ENCODE measurements at regions not wholly inside any gene's neighbourhood (a gene's known extent, or its start where the extent isn't known, plus 50 kb on each side); places are given as distances from the start of the nearest gene placed in this dataset.

- DNase-seq: no peak
- Mint-ChIP-seq H3K36me3 (no peaks in the 10 kb centered on the region), H3K9me3 (peaks cover 0 to 7% (median 0%) of the 10 kb centered on the region in 7 donors), H3K4me3 (no peak overlapping the region), H3K4me1 (no peaks in the 10 kb centered on the region), H3K27me3 (no peaks in the 10 kb centered on the region), H3K27ac (no peak overlapping the region)
- Histone ChIP-seq H3K36me3 (ENCODE audit: control insufficient read depth, insufficient read depth, low read length) (no peaks in the 10 kb centered on the region), H3K27ac (ENCODE audit: insufficient read depth, low read length, poor library complexity, severe bottlenecking) (no peak overlapping the region), H3K4me1 (ENCODE audit: control insufficient read depth, insufficient read depth, low read length, poor library complexity, severe bottlenecking) (no peaks in the 10 kb centered on the region), H3K9me3 (ENCODE audit: control insufficient read depth in 2 of 2, low read length in 2 of 2) (no peaks in the 10 kb centered on the region), H3K4me3 (ENCODE audit: low read depth, low read length) (no peak overlapping the region), H3K27me3 (ENCODE audit: control insufficient read depth, insufficient read depth, low read length) (no peaks in the 10 kb centered on the region)
- ATAC-seq (ENCODE audit: low read depth in 2 of 2): no peak
Observed at GRCh38 chr1:238660849-238661248, 725.5 kb upstream of the CHRM3 start.

- Histone ChIP-seq H3K27ac (ENCODE audit: insufficient read depth, low read length, poor library complexity, severe bottlenecking) (no peak overlapping the region), H3K27me3 (ENCODE audit: control insufficient read depth, insufficient read depth, low read length) (no peaks in the 10 kb centered on the region), H3K9me3 (ENCODE audit: control insufficient read depth in 2 of 2, low read length in 2 of 2) (no peaks in the 10 kb centered on the region), H3K4me1 (ENCODE audit: control insufficient read depth, insufficient read depth, low read length, poor library complexity, severe bottlenecking) (no peaks in the 10 kb centered on the region), H3K36me3 (ENCODE audit: control insufficient read depth, insufficient read depth, low read length) (no peaks in the 10 kb centered on the region), H3K4me3 (ENCODE audit: low read depth, low read length) (no peak overlapping the region)
- no peak for ATAC-seq (ENCODE audit: low read depth in 2 of 2)
- H3K4me3 Mint-ChIP-seq: no peak overlapping the region
- H3K4me1 Mint-ChIP-seq: no peaks in the 10 kb centered on the region
- no peaks in the 10 kb centered on the region for H3K27me3 Mint-ChIP-seq
- H3K27ac Mint-ChIP-seq: no peak overlapping the region
- no peaks in the 10 kb centered on the region for H3K36me3 Mint-ChIP-seq
- DNase-seq: no peak
- peaks cover 0 to 11% (median 0%) of the 10 kb centered on the region in 7 donors for H3K9me3 Mint-ChIP-seq
Observed at GRCh38 chr1:238658763-238659162, 727.6 kb upstream of the CHRM3 start.

DNA sequence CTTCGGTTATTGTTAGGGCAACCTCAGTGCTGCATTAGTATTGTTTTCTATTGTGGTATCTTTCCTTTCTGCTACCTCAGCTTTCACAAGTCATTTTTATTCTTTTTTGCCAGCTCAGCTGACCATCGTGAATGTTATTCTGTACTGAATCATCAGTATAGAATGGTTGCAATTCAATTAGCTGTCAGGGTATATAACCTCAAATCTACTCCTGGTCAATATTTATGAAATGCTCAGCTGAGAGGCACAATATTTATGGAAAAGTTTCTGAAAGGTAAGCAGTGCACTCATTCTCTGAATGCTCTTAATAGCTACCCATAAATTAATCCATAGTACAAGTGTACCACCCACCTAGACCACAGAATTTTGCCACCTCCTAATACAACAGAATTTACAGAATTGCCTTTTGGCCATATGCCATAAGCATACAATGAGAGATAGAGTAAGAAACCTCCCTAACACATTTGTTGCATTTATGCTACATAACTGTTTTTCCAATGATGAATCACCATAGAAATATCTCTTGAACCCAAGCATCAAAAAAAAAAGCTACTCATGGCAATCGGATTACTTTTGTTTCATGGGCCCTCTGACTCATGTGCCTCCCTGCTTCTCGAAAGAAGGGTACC lies 732.6 kb upstream of the CHRM3 start:
- Mint-ChIP-seq H3K4me3 (no peak overlapping the region), H3K4me1 (no peaks in the 10 kb centered on the region), H3K27ac (no peak overlapping the region), H3K27me3 (no peaks in the 10 kb centered on the region), H3K36me3 (no peaks in the 10 kb centered on the region), H3K9me3 (peaks cover 0 to 6% (median 3%) of the 10 kb centered on the region in 7 donors)
- ATAC-seq (ENCODE audit: low read depth in 2 of 2) (no peak), DNase-seq (no peak)
- Histone ChIP-seq H3K27me3 (ENCODE audit: control insufficient read depth, insufficient read depth, low read length) (no peaks in the 10 kb centered on the region), H3K9me3 (ENCODE audit: control insufficient read depth in 2 of 2, low read length in 2 of 2) (no peaks in the 10 kb centered on the region), H3K36me3 (ENCODE audit: control insufficient read depth, insufficient read depth, low read length) (no peaks in the 10 kb centered on the region), H3K4me1 (ENCODE audit: control insufficient read depth, insufficient read depth, low read length, poor library complexity, severe bottlenecking) (no peaks in the 10 kb centered on the region), H3K27ac (ENCODE audit: insufficient read depth, low read length, poor library complexity, severe bottlenecking) (no peak overlapping the region), H3K4me3 (ENCODE audit: low read depth, low read length) (no peak overlapping the region)

- Mint-ChIP-seq H3K4me3 (no peak overlapping the region), H3K9me3 (peaks cover 0 to 7% (median 3%) of the 10 kb centered on the region in 7 donors), H3K27ac (no peak overlapping the region), H3K36me3 (no peaks in the 10 kb centered on the region), H3K4me1 (no peaks in the 10 kb centered on the region), H3K27me3 (no peaks in the 10 kb centered on the region)
- Histone ChIP-seq H3K36me3 (ENCODE audit: control insufficient read depth, insufficient read depth, low read length) (no peaks in the 10 kb centered on the region), H3K4me1 (ENCODE audit: control insufficient read depth, insufficient read depth, low read length, poor library complexity, severe bottlenecking) (no peaks in the 10 kb centered on the region), H3K9me3 (ENCODE audit: control insufficient read depth in 2 of 2, low read length in 2 of 2) (no peaks in the 10 kb centered on the region), H3K27ac (ENCODE audit: insufficient read depth, low read length, poor library complexity, severe bottlenecking) (no peak overlapping the region), H3K27me3 (ENCODE audit: control insufficient read depth, insufficient read depth, low read length) (no peaks in the 10 kb centered on the region), H3K4me3 (ENCODE audit: low read depth, low read length) (no peak overlapping the region)
- DNase-seq (no peak), ATAC-seq (ENCODE audit: low read depth in 2 of 2) (no peak)
Observed at GRCh38 chr1:238652346-238652968, 733.9 kb upstream of the CHRM3 start.

GRCh38 chr1:238649200-238649599 lies 737.2 kb upstream of the CHRM3 start:
- H3K4me3 Mint-ChIP-seq: no peak overlapping the region
- no peaks in the 10 kb centered on the region for H3K27me3 Mint-ChIP-seq
- H3K36me3 Mint-ChIP-seq: no peaks in the 10 kb centered on the region
- H3K27ac ChIP-seq (ENCODE audit: insufficient read depth, low read length, poor library complexity, severe bottlenecking): no peak overlapping the region
- H3K27me3 ChIP-seq (ENCODE audit: control insufficient read depth, insufficient read depth, low read length): no peaks in the 10 kb centered on the region
- H3K36me3 ChIP-seq (ENCODE audit: control insufficient read depth, insufficient read depth, low read length): no peaks in the 10 kb centered on the region
- H3K9me3 ChIP-seq (ENCODE audit: control insufficient read depth in 2 of 2, low read length in 2 of 2): no peaks in the 10 kb centered on the region
- H3K4me1 Mint-ChIP-seq: no peaks in the 10 kb centered on the region
- H3K4me3 ChIP-seq (ENCODE audit: low read depth, low read length): no peak overlapping the region
- H3K4me1 ChIP-seq (ENCODE audit: control insufficient read depth, insufficient read depth, low read length, poor library complexity, severe bottlenecking): no peaks in the 10 kb centered on the region
- DNase-seq (no peak), ATAC-seq (ENCODE audit: low read depth in 2 of 2) (no peak)
- H3K9me3 Mint-ChIP-seq: peaks cover 0 to 7% (median 0%) of the 10 kb centered on the region in 7 donors
- no peak overlapping the region for H3K27ac Mint-ChIP-seq

GRCh38 chr1:238648751-238649150 lies 737.6 kb upstream of the CHRM3 start:
- DNase-seq (no peak), ATAC-seq (ENCODE audit: low read depth in 2 of 2) (no peak)
- H3K4me3 ChIP-seq (ENCODE audit: low read depth, low read length): no peak overlapping the region
- no peak overlapping the region for H3K27ac ChIP-seq (ENCODE audit: insufficient read depth, low read length, poor library complexity, severe bottlenecking)
- no peaks in the 10 kb centered on the region for H3K36me3 ChIP-seq (ENCODE audit: control insufficient read depth, insufficient read depth, low read length)
- no peaks in the 10 kb centered on the region for H3K27me3 ChIP-seq (ENCODE audit: control insufficient read depth, insufficient read depth, low read length)
- H3K36me3 Mint-ChIP-seq: no peaks in the 10 kb centered on the region
- H3K27ac Mint-ChIP-seq: no peak overlapping the region
- H3K27me3 Mint-ChIP-seq: no peaks in the 10 kb centered on the region
- no peaks in the 10 kb centered on the region for H3K4me1 Mint-ChIP-seq
- H3K4me1 ChIP-seq (ENCODE audit: control insufficient read depth, insufficient read depth, low read length, poor library complexity, severe bottlenecking): no peaks in the 10 kb centered on the region
- peaks cover 0 to 9% (median 0%) of the 10 kb centered on the region in 7 donors for H3K9me3 Mint-ChIP-seq
- no peaks in the 10 kb centered on the region for H3K9me3 ChIP-seq (ENCODE audit: control insufficient read depth in 2 of 2, low read length in 2 of 2)
- no peak overlapping the region for H3K4me3 Mint-ChIP-seq

DNA sequence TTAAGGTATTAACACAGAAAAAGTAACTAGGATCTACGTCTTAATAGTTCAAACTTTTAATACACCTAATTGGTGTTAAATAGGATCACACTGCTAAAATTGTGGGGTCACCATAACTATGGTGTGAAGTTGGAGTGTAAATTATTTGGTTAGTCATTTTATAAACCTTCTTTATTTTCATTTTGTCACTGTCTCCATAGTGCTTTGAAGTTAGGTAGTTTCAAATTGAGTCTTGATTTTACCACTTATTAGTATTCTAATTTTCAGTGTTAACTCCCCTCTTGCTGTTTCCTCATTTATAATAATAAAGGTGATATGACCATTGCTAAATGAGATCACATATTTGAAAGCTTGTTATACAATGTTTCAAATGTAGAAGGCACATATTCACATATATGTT lies 738.1 kb upstream of the CHRM3 start:
- H3K27me3 ChIP-seq (ENCODE audit: control insufficient read depth, insufficient read depth, low read length): no peaks in the 10 kb centered on the region
- Mint-ChIP-seq H3K4me3 (no peak overlapping the region), H3K4me1 (no peaks in the 10 kb centered on the region), H3K27me3 (no peaks in the 10 kb centered on the region), H3K36me3 (no peaks in the 10 kb centered on the region), H3K27ac (no peak overlapping the region), H3K9me3 (peaks cover 0 to 9% (median 0%) of the 10 kb centered on the region in 7 donors)
- H3K4me1 ChIP-seq (ENCODE audit: control insufficient read depth, insufficient read depth, low read length, poor library complexity, severe bottlenecking): no peaks in the 10 kb centered on the region
- no peak for ATAC-seq (ENCODE audit: low read depth in 2 of 2)
- H3K4me3 ChIP-seq (ENCODE audit: low read depth, low read length): no peak overlapping the region
- DNase-seq: no peak
- no peaks in the 10 kb centered on the region for H3K36me3 ChIP-seq (ENCODE audit: control insufficient read depth, insufficient read depth, low read length)
- no peaks in the 10 kb centered on the region for H3K9me3 ChIP-seq (ENCODE audit: control insufficient read depth in 2 of 2, low read length in 2 of 2)
- no peak overlapping the region for H3K27ac ChIP-seq (ENCODE audit: insufficient read depth, low read length, poor library complexity, severe bottlenecking)

GRCh38 chr1:238647877-238648276 lies 738.5 kb upstream of the CHRM3 start:
- H3K9me3 ChIP-seq (ENCODE audit: control insufficient read depth in 2 of 2, low read length in 2 of 2): no peaks in the 10 kb centered on the region
- Mint-ChIP-seq H3K9me3 (peaks cover 0 to 9% (median 0%) of the 10 kb centered on the region in 7 donors), H3K27me3 (no peaks in the 10 kb centered on the region), H3K36me3 (no peaks in the 10 kb centered on the region), H3K27ac (no peak overlapping the region), H3K4me1 (no peaks in the 10 kb centered on the region), H3K4me3 (no peak overlapping the region)
- no peaks in the 10 kb centered on the region for H3K27me3 ChIP-seq (ENCODE audit: control insufficient read depth, insufficient read depth, low read length)
- H3K4me1 ChIP-seq (ENCODE audit: control insufficient read depth, insufficient read depth, low read length, poor library complexity, severe bottlenecking): no peaks in the 10 kb centered on the region
- DNase-seq (no peak), ATAC-seq (ENCODE audit: low read depth in 2 of 2) (no peak)
- H3K36me3 ChIP-seq (ENCODE audit: control insufficient read depth, insufficient read depth, low read length): no peaks in the 10 kb centered on the region
- no peak overlapping the region for H3K27ac ChIP-seq (ENCODE audit: insufficient read depth, low read length, poor library complexity, severe bottlenecking)
- H3K4me3 ChIP-seq (ENCODE audit: low read depth, low read length): no peak overlapping the region

Measured in CD4-positive, CD25-positive, alpha-beta regulatory T cell (primary cell).